K562 (cell line): ENCODE measurements at regions not wholly inside any gene's neighbourhood (a gene's known extent, or its start where the extent isn't known, plus 50 kb on each side); places are given as distances from the start of the nearest gene placed in this dataset.

Source experiments
- ATAC-seq: fragments of 200-7000 bp; cut with Tn5 transposase; 3 replicates; pipeline ENCODE4 v1.9.1; 2020; ENCODE audit warnings: moderate library complexity
- BruUV-seq: library from RNA; stranded (reverse); fragments of 400-500 nt; replicated peaks from 2 replicates; lab custom pipeline; 2021; lab: Mats Ljungman, UMichigan
- CTCF ChIA-PET: fragments of 300-600 bp; formaldehyde crosslinking; extraction: SDS; loops from one replicate; lab custom pipeline; 2021; ENCODE audit warnings: low intra/inter-chr PET ratio; lab: Yijun Ruan, JAX
- POLR2A ChIA-PET: fragments of 300-600, 350-650 bp; sonication (Branson Sonifier 250); formaldehyde crosslinking; extraction: SDS; loops from one replicate; lab custom pipeline; 2021; ENCODE audit warnings: antibody characterized with exemption, inconsistent platforms; lab: Yijun Ruan, JAX
- DNase-seq, 4 experiments: peaks; one replicate each; pipeline versions ENCODE4 v3.0.0 to v3.0.0-alpha.2; 2011 to 2018; ENCODE audit warnings: low spot score in 3 of 4, mixed read lengths in 3 of 4; ENCODE audit errors: extremely low read depth in 1 of 4
- FAIRE-seq: peaks from 2 replicates; lab custom pipeline; 2011; peaks lifted over from hg19 to GRCh38; lab: Jason Lieb, UNC
- H2AFZ ChIP-seq: 2 replicates; pipeline ENCODE4 v1.6.0; 2011; ENCODE audit warnings: low read depth, low read length, control low read depth, inconsistent platforms
- H3K27ac ChIP-seq: fragments of 200-600 bp; 3 replicates; pipeline ENCODE4 v1.8.0; 2011; ENCODE audit warnings: low read depth, mild to moderate bottlenecking, control low read depth, inconsistent platforms, low read length, moderate library complexity, mixed read lengths; ENCODE audit errors: extremely low read depth
- H3K27me3 ChIP-seq, 2 experiments: fragments of 300-600 bp in 1 of 2; 2 replicates in 1 of 2; 3 replicates in 1 of 2; pipeline versions ENCODE4 v1.6.0 to v1.8.0; 2011; ENCODE audit warnings: inconsistent platforms in 2 of 2, low read length in 2 of 2, mild to moderate bottlenecking in 1 of 2, mixed read lengths in 1 of 2, moderate library complexity in 1 of 2; ENCODE audit not compliant: control insufficient read depth in 2 of 2, insufficient read depth in 2 of 2
- H3K36me3 ChIP-seq: fragments of 300-600 bp; 3 replicates; pipeline ENCODE4 v1.8.0; 2011; ENCODE audit warnings: mild to moderate bottlenecking, low read length, inconsistent platforms; ENCODE audit not compliant: control insufficient read depth, insufficient read depth
- H3K4me1 ChIP-seq, 2 experiments: fragments of 200-600 bp in 1 of 2; replicated peaks in 1 of 2; 2 replicates in 1 of 2; 3 replicates in 1 of 2; pipeline versions ENCODE4 v1.5.1 to v1.8.0; 2011; ENCODE audit warnings: inconsistent platforms in 2 of 2, low read length in 2 of 2, mild to moderate bottlenecking in 1 of 2, mixed read lengths in 1 of 2, moderate library complexity in 1 of 2; ENCODE audit not compliant: control insufficient read depth in 2 of 2, insufficient read depth in 2 of 2
- H3K4me2 ChIP-seq: 2 replicates; pipeline ENCODE4 v1.6.1; 2011; ENCODE audit warnings: low read length, control low read depth, inconsistent platforms, mixed read lengths; ENCODE audit not compliant: insufficient read depth
- H3K4me3 ChIP-seq: fragments of 200-600 bp; sonication (generic), shearing (Covaris generic); 2 replicates; pipeline ENCODE4 v1.5.1; 2016; ENCODE audit warnings: control low read depth, inconsistent platforms
- H3K79me2 ChIP-seq: fragments of 200-600 bp; 3 replicates; pipeline ENCODE4 v1.8.0; 2011; ENCODE audit warnings: low read length, inconsistent platforms; ENCODE audit not compliant: control insufficient read depth, insufficient read depth
- H3K9ac ChIP-seq, 2 experiments: 2 replicates each; pipeline versions ENCODE4 v1.6.0 to v1.6.1; 2011; ENCODE audit warnings: low read depth in 2 of 2, low read length in 2 of 2, control low read depth in 1 of 2, inconsistent platforms in 1 of 2, mild to moderate bottlenecking in 1 of 2, mixed read lengths in 1 of 2; ENCODE audit not compliant: insufficient read depth in 1 of 2
- H3K9me1 ChIP-seq: one replicate; pipeline ENCODE4 v1.6.0; 2011; ENCODE audit warnings: inconsistent platforms, mild to moderate bottlenecking, low read length, moderate library complexity; ENCODE audit not compliant: control insufficient read depth, insufficient read depth
- H3K9me3 ChIP-seq: replicated peaks from 2 replicates; pipeline ENCODE4 v1.5.1; 2011; ENCODE audit warnings: low read depth, low read length, inconsistent platforms; ENCODE audit not compliant: control insufficient read depth, insufficient read depth
- H4K20me1 ChIP-seq: replicated peaks from 2 replicates; pipeline ENCODE4 v1.6.1; 2011; ENCODE audit warnings: low read length, inconsistent platforms, mixed read lengths; ENCODE audit not compliant: control insufficient read depth, insufficient read depth
- ARID1B ChIP-seq: fragments of 450-650 bp; IDR thresholded peaks from 2 replicates; pipeline ENCODE4 v1.6.1; 2016; ENCODE audit warnings: antibody characterized with exemption, mild to moderate bottlenecking, inconsistent platforms
- CBX2 ChIP-seq: fragments of 200-600 bp; sonication (generic); IDR thresholded peaks from one replicate; pipeline ENCODE4 v1.6.1; 2012; ENCODE audit warnings: mild to moderate bottlenecking, low read length, inconsistent platforms; ENCODE audit not compliant: insufficient read depth, poor library complexity, severe bottlenecking
- MAFF ChIP-seq: IDR thresholded peaks from 2 replicates; pipeline ENCODE4 v1.6.1; 2012; ENCODE audit warnings: low read length, improper control_type of control experiment
- MAFK ChIP-seq: IDR thresholded peaks from 2 replicates; pipeline ENCODE4 v1.6.1; 2011; ENCODE audit warnings: low read length, improper control_type of control experiment
- NR4A1 ChIP-seq, 2 experiments: fragments of 250-450 bp in 1 of 2; fragments of 450-650 bp in 1 of 2; sonication (Bioruptor Pico) in 1 of 2; IDR thresholded peaks; 2 replicates each; pipeline versions ENCODE4 v1.4.0 to v1.6.1; 2016 to 2020; ENCODE audit warnings: mild to moderate bottlenecking in 2 of 2, missing compliant biosample characterization in 1 of 2, missing genetic modification characterization in 1 of 2, moderate library complexity in 1 of 2
- RCOR1 ChIP-seq, 2 experiments: IDR thresholded peaks; 2 replicates each; pipeline ENCODE4 v1.6.1; 2012; ENCODE audit warnings: low read depth in 2 of 2, low read length in 2 of 2, borderline replicate concordance in 1 of 2, improper control_type of control experiment in 1 of 2
- RFX5 ChIP-seq: IDR thresholded peaks from 2 replicates; pipeline ENCODE4 v1.6.1; 2011; ENCODE audit warnings: low read depth, mild to moderate bottlenecking, improper control_type of control experiment, low read length
- ZNF717 ChIP-seq: fragments of 250-450 bp; sonication (Bioruptor Pico); IDR thresholded peaks from 2 replicates; pipeline ENCODE4 v1.5.0; 2021
- whole genome bisulfite sequencing: fragments of 100-300 bp; shearing (Covaris generic); methylation state at CpG from one replicate; pipeline ENCODE4 v1.1.6; 2016; ENCODE audit warnings: low coverage, mixed read lengths; ENCODE audit not compliant: insufficient coverage; ENCODE audit errors: missing lambda C conversion rate; 5-methylcytosine and 5-hydroxymethylcytosine counted together
- in situ Hi-C: fragments of 300-500 bp; cut with MboI; formaldehyde crosslinking; loops from 4 replicates; pipeline ENCODE4 v1.15.0; 2018; ENCODE audit warnings: inconsistent platforms, mixed read lengths
- intact Hi-C: fragments of 100-400 bp; cut with micrococcal nuclease; formaldehyde crosslinking; loops from 2 replicates; pipeline ENCODE4 v1.14.2; 2022
- TF ChIP-seq, protein P1 (sequence below): fragments of 250-450 bp; sonication (Bioruptor Pico); IDR thresholded peaks from 2 replicates; pipeline ENCODE4 v1.5.0; 2020; ENCODE audit warnings: mild to moderate bottlenecking

DNA sequence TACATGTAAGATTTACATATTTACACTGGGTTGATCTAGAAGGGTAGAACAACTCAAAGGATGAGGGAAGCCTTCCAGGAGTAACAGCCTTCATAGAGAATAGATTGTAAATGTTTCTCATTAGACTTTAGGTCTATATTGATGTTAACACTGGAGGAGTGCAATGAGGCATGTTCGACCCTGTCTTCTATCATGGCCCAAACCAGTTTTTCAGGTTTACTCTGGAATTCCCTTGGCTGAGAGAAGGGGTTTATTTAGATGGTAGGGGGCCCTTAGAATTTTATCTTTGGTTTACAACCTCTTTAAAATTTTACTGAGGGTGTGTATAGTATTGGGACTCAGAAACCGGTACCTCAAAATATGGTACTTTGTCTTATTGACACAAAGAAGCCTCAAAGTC, 634.9 kb upstream of the PIK3C3 start (continued):
- TF ChIP-seq ARID1B (no peak), NR4A1 (CRISPR knock-in tag; IDR thresholded peaks at IDR 0.05) (no peak), NR4A1 (tag; IDR thresholded peaks at IDR 0.05) (no peak), RFX5 (no peak), RCOR1 (IDR thresholded peaks at IDR 0.05; ENCODE audit: borderline replicate concordance in 1 of 2, low read depth in 2 of 2, low read length in 2 of 2) (no peak)
- TF ChIP-seq, all 486 proteins: peak for 0

- H3K4me2 ChIP-seq, result no peak overlapping the region
- peak; percentile 46; the same call in 1 of the 2 replicates for TF ChIP-seq MAFK
- no peak for TF ChIP-seq CBX2
- TF ChIP-seq MAFF, result peak; percentile 27
- TF ChIP-seq ZNF717 (CRISPR knock-in tag), result no peak
- TF ChIP-seq, protein P1, sequence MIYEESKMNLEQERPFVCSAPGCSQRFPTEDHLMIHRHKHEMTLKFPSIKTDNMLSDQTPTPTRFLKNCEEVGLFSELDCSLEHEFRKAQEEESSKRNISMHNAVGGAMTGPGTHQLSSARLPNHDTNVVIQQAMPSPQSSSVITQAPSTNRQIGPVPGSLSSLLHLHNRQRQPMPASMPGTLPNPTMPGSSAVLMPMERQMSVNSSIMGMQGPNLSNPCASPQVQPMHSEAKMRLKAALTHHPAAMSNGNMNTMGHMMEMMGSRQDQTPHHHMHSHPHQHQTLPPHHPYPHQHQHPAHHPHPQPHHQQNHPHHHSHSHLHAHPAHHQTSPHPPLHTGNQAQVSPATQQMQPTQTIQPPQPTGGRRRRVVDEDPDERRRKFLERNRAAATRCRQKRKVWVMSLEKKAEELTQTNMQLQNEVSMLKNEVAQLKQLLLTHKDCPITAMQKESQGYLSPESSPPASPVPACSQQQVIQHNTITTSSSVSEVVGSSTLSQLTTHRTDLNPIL (CRISPR knock-in tag), result no peak
- no peaks in the 10 kb centered on the region for H3K36me3 ChIP-seq
- no peak overlapping the region for H2AFZ ChIP-seq
- H3K27me3 ChIP-seq, result no peaks in the 10 kb centered on the region
- H3K4me1 ChIP-seq, result no peaks in the 10 kb centered on the region
- intact Hi-C loops, result no loop called here
- ChIA-PET CTCF (no interaction called here), POLR2A (no interaction called here)
- BruUV-seq, result no TSS peak
- FAIRE-seq, result no peak
- no peak overlapping the region for H3K9ac ChIP-seq
- H3K79me2 ChIP-seq, result no peaks in the 10 kb centered on the region
- in situ Hi-C loops, result no loop called here
- H3K9me3 ChIP-seq, result no peaks in the 10 kb centered on the region; the same call in 1 of the 2 replicates
- ATAC-seq, result no peak
- H3K4me3 ChIP-seq, result no peak overlapping the region
- no peaks in the 10 kb centered on the region for H3K9me1 ChIP-seq
- no peaks in the 10 kb centered on the region for H4K20me1 ChIP-seq
- WGBS, result 0% methylated on average over 3 of the region's 3 CpGs
- DNase-seq, result no peak
- no peak overlapping the region for H3K27ac ChIP-seq
These were observed 639.9 kb upstream of the PIK3C3 start for GRCh38 chr18:41315134-41315533.
